HG03571 (cell line): ENCODE measurements at regions not wholly inside any gene's neighbourhood (a gene's known extent, or its start where the extent isn't known, plus 50 kb on each side); places are given as distances from the start of the nearest gene placed in this dataset.
A peak's percentile ranks its signal among the peaks of the same experiment; 100 is the strongest.
"Not testable (repeated sequence)": the region's sequence is repeated elsewhere in the genome, so short reads cannot be mapped to it uniquely, and the experiment has no call there.

Experiments used
- ATAC-seq: cut with Tn5 transposase; IDR thresholded peaks from one replicate; pipeline ENCODE4 v1.9.1; 2021; ENCODE audit not compliant: unreplicated experiment

DNA sequence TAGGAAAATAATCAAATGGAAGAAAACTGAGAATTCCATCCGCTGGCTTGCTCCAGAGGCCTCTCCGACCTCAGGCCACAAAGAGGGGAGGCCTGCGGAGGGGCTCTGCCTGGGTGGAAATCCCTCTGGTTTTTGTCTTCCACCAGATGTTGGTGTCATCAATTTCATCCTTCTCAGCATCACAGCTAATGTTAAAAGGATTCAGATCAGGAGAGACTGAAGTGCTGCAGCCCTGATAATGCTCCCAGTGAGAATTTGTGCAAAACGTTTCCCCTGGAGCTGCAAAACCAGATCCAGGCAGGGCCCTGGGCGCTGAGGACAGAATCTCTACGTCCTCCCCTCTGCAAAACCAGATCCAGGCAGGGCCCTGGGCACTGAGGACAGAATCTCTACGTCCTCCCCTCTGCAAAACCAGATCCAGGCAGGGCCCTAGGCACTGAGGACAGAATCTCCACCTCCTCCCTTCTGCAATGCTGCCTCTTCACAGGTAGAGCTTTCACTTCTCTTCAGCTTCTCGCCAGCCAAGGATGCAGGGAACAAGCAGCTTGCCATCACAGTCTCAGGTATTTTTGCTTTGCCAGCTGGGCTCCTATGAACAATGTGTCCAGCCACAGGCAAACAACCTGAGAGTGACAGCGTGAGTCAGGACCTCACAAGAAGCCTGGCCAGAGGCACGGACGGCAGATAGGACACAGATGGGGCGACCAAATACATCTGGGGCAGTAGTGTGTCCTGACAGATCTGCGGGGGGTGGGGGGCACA, 81.2 kb downstream of the TMEM18 start:
- no peak for ATAC-seq

DNA sequence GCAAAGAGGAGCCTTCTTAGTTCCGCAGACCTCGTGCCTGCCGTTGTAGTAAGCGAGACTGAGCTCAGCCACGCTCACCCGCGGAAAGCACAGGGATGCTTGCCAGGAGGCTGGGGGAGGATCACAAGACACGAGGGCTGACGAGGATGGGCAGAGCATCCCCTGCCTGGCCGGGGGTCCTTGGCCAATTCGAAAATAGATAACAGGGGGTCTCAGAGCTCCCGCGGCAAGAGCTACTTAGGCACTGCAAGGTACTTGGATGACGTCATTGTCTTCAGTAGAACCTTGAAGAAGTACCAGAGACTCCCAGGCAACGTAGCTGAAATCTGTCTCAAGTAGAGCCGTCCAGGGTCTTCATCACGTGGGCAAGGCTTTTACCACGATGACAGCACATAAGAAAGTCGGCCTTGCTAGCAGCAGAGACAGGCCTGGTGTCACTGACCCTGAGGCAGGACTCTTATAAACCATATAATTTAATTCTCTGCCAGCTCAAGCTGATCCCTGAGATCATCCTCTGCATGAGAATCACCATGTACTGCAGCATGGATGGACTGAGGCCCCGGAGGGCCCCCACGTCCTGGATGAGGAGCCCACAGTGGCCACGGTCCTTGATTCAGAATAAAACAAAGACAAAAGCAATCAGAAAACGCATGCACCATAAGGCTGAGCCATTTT, 81.9 kb downstream of the TMEM18 start:
- no peak for ATAC-seq

DNA sequence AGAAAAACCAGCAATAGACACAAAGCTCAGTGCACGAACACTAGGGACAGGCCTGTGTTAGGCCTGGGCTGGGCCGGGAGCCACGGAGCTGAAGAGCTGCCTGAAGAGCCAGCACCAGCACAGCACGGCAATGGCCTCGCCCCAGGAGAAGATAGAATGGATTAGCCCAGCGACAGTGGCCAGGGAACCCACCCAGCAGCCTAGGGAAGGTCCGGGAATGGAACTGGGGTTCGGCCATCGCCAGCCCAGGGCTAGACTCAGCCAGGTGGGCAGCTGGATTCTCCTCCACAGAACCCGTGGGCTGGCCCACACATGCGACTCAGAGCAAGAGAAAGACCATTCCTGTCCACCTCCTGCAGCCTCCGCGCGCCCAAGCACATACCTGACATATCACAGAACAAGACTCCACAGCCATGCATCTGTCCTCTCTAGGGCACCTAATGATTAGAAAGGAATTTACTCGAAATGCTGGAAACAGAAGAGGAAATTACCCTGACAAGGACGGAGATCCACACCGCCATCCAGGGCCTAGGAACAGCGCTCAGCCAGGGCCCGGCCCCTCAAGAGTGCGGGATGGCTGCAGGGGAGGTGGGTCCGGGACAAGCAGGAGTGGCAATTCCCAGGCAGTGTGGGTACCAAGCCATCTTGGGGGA, 82.8 kb downstream of the TMEM18 start:
- ATAC-seq, result no peak

DNA sequence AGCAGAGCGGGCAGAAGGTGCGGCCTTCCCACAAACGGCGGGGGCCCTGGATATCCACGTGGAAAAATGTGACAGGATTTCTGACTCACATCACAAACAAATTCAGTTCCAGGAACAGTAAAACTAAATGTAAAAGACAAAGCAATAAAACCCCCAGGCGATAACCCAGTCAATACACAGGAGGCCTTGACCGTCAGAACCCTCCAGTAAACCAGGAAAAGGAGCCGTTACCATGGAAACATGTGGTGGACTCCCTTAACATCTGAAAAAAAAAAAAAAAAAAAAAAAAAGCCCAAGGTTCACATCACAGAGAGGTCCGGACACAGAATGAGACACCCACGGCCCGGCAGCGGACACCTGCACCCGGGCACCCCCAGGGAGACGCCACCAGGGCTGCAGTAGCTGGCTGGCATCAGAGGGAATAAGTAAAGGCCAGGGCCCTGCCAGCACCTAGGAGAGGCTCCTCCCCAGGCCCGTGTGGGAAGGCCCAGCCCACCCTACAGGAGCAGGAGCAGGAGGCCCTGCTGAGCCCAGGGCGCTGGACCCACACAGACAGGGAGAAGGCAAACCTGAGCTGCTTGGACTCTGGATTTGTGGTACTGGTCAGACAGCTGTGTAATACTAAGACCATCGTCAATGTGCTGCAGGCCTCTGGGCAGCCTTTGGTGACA, 83.7 kb downstream of the TMEM18 start:
- ATAC-seq, result no peak

DNA sequence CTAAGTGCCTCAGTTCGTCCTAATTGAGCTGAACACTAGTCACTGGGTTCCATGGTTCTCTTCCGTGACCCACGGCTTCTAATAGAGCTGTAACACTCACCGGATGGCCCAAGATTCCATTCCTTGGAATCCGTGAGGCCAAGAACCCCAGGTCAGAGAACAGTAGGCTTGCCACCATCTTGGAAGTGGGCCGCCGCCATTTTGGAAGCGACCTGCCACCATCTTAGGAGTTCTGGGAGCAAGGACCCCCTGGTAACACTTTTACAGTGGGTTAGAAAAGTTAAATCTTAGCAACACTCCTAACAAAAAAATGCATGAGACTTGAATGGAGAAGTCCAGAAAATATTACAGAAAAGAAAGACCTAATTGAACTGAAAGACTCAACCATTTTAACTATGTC, 84.5 kb downstream of the TMEM18 start:
- ATAC-seq, result no peak

DNA sequence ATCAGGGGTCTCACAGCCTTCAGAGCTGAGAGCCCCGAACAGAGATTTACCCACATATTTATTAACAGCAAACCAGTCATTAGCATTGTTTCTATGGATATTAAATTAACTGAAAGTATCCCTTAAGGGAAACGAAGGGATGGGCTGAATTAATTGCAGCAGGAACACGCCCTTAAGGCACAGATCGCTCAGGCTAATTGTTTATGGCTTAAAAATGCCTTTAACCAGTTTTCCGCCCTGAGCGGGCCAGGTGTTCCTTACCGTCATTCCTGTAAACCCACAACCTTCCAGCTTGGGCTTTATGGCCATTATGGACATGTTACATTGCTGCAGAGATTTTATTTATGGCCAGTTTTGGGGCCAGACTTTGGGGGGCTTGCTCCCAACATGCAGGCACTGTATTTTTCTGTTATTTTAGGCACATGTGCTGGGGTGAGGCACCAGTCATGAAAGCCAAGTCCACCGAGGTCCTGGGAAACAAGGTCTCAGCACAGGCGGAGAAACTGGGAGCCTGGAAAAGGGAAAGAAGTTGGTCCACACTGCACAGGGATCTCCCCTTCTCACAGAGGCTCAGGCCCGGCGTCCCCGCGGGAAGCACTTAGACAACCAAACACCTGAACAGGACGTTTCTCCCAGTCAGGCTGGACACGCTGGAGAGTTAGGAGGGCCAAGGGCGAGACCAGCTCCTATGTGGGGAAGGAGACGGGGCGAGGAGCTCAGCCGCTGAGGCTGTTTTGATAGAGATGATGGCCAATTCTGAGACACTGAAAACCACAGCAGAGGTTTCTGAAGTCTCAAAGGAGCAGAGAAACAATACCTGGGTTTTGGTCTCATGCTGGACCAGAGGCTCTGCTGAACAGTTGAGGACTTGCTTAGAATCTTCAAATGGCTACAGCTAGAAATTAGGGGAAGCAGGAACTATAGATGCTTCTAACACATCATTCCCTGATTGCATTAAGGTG, 86.7 kb downstream of the TMEM18 start:
- no peak for ATAC-seq

DNA sequence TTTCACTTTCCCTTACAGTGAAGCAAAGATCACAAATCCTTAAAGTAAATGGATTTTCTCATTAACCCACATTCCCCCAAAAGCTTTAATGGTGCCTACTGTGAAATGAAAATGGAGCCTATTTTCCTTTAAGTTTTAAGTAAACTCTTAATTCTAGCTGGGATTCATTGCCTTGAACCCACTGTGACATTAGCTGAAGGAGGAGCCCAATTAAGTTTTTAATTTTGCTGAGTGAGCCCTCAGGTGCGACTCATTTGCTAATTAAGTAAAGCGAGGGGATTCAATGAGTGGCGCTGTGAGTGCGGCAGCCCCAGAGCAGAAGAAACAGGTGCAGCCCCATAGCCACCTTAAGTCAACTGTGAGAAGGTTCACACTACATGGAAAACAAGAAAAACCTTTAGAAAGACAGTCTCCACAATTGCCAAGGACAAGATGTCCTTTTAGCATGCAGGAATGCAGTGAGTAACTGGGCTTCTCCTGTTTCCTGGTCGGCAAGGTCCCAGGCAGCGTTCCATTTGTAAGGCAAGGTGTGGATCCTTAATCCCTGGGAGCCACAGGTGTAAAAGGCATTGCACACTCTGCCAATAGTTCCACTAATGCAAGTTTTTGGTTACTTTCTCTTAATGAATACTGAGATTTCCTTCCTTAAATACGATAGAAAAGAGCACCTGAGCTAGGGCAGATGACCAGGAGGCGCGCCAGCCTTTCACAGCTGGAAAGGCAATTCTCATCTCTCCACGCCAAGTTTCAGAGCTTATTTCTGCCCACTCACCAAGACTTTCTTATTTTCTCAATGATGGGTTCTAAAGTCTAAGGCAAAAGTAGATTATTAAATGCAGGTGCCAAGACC, 87.7 kb downstream of the TMEM18 start:
- no peak for ATAC-seq

DNA sequence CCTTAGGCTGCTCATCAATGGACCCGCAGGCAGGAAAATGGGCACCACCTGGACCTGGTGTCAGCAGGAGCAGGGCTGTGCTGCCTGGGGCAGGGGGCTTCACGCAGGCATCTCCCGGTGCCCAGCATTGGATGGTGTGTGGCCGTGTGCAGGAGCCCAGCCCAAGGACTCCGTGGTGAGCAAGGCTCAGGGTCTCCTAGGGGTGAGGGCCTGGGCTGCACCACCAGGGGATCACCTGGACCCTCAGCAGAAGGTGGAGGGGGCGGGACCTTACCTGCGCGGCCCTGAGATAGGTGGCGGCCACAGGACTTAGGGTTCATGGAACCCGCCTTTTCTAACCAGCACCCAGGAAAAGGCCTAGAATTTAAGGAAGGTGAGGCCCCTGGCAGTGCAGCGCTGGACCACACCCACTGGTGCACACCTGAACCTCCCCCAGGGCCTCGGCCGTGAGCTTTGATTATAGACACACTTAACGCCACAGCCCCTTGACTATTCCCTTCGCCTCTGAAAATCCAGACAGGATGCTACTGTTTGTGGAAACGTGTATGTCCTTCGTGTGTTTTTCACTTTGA, 89.0 kb downstream of the TMEM18 start:
- ATAC-seq, result no peak

DNA sequence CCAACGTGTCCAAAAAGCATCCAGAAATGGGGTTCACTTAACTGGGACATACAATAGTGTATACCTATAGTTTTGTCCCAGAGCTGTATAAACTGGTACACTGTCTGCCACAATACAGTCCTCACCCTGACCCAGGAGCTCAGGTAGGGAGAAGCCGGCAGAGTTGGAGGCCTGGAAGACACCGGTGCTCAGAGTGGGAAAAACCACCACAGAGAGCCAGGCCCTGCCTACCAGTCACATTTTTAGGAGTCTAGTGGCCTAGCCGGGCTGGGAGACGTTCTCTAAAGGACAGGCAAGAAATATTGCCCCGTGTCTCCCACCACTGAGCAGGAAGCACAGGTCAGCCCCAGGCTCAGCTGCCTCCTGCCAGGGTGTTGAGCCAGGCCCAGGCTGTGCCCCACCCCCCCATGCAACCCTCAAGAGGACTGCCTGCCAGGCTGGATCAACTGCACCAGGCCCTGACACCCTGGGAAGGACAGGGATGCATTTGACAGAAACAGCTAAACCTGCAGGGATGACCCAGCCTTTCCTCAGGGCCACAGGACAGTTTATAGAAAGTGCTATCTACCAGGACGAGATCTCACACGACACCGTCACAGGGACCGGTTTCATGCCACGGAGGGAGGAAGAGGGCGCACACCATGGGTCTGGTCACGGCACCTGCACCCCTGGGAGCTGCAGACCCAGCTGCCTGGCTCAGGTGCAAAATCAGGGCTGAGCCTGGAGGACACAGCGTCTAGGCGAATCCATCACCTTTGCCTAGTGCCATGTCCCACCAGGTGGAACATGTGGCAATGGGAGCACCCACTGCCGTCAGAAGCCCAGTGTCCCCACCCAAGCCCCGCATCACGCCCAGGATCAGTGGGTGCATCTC, 89.9 kb downstream of the TMEM18 start:
- ATAC-seq, result no peak

DNA sequence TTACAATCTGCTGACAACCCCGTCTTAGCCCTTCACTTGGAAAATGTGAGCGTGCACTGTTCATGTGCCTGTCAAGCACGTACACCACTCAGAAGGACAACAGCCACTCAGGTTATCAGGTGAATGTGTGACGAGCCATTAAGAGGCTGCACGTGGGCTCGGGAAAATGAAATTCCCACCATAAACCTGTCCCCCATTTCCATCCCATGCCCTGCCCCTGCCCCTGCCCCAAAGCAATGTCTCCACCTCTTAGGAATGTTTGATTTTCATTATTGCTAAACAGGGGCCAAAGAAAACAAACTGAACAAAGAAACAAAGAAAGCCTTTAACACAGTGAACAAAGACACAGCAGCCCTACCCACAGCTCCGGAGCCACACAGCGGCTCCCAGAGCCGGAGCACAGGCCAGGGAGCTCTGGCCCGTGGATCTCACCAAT, 90.5 kb downstream of the TMEM18 start:
- ATAC-seq, result no peak

DNA sequence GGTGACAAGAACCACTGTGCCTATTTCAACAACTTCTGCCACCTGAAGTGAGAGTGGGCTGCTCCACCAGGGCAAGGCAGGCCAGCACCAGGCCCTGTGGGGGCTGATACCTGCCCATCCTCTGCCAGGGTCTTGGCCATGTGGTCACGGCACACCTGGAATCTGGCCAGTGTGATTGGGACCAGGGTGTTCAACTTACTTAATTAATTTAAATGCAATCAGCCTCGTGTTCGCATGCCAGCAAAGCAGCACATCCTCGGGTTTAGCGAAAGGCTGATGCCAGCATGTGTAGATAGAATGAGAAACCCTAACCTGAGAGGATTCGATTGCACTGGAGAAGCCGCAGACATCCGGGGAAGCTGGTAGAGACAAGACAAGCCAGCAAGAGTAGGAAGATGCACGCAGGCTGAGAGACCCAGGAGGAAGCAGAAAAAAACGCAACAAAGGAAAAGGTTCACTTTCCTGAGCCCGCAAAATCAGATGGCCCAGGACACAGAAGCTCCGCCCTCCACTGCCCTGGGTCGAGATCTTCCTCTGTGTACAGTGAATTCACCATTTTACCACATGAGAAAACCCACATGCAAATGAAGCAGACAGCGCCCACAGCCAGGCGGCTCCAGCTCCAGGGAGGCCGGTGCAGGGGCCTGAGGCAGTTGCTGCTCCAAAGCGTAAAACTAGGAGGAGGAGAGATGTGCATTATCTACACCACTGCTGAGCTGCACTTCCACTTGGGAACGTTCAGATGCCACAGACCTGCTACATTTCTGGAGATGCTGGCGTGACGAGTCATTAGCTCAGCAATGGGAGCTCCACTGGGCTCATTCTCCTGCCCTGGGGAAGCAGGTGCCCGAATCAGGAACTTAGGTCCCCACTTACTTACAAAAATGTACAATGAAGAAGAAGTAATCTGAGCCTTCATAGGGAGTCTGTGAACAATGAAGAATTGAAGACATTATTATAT, 92.1 kb downstream of the TMEM18 start:
- ATAC-seq, result peak; percentile 93

DNA sequence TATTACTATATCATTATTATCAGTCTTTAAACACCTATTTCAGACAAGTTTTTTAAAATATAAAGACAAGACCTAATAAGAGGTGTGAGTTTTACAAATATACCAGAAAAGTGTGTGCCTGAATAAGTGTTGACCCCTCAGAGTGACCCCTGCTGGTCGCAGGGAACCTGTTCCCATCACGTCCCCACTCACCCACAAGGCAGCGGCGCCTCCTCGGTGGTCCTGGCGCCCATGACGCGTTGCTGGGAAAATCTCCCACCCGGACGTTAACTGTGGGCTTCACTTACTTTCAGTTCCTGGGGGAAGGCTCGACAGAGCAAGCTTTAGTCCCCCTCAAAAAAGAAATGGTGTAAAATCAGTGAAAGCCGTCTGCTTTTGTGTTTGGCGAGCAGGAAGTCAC, 93.5 kb downstream of the TMEM18 start:
- no peak for ATAC-seq

DNA sequence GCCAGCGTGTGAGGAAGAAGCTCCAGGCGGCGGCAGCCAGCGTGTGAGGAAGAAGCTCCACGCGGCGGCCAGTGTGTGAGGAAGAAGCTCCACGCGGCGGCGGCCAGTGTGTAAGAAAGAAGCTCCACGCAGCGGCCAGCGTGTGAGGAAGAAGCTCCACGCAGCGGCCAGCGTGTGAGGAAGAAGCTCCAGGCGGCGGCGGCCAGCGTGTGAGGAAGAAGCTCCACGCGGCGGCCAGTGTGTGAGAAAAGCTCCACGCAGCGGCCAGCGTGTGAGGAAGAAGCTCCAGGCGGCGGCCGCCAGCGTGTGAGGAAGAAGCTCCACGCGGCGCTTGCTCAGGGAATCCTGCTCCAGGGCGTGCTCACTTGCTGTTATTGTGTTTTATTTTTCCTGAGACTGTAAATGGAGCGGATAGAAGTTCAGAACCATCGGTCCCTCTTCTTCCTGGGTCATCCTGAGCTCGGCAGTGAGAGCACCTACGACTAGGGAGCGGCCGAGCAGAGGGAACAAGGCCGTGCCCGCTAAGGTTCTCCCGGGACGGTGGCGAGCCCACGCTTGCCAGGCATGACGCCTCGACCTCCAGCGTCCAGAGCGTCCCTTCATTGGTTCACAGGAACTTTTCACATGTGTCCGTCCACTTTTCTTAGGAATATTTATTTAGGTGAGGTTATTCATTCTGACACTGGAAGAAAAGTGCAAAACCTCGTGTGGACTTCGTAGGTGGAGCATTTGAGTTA, 94.2 kb downstream of the TMEM18 start:
- no peak for ATAC-seq

DNA sequence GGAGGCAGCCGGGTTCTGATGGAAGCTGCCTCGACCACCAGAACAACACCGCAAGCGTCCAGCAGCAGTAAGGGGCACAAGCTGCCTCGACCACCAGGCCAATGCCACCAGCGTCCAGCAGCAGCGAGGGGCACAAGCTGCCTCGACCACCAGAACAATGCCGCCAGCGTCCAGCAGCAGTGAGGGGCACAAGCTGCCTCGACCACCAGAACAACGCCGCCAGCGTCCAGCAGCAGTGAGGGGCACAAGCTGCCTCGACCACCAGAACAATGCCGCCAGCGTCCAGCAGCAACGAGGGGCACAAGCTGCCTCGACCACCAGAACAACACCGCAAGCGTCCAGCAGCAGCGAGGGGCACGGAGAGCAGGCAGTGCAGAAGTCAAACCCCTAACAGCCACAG, 94.9 kb downstream of the TMEM18 start:
- ATAC-seq, result not testable (repeated sequence)

DNA sequence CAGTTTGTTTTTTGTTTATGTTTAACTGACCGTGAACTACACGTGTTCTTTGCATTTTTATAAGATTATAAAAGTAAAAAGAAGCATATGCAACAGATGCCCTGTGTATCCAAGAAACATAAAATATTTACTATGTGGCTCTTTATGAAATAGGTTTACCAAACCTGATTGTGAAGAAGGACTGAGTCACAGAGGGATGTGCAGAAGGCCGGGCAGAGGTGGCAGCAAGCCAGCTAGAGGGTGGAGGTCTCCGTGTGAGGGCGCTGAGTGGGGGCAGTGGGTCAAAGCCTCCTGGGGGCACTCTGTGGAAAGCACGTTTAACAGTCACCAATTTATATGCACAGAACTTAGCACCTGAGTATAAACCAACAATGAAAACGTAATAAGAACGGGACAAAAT, 97.2 kb downstream of the TMEM18 start:
- no peak for ATAC-seq

DNA sequence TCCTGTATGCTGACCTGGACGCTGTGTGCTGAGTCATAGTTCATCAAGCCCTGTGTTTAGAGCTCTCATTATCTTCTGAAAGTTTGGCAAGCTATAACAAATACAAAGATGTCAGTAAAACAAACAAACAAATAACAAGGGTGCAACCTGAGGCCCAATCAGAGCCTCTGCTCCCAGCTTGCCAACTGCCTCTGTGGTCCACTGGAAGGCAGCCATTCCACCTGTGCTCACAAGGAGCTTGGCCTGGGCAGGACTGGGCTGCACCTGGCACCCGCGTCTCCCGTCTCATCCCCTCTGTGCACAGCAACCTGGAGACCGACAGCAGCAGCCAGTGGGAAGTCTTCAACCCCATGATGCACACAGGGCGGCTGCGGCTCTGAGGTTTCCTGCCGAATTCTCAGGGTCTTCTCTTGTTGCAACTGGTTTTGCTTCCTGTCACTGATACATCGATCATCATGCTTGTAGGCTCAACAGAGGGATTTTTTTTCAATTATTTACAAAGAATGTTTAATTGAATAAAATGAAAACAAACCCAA, 97.8 kb downstream of the TMEM18 start:
- ATAC-seq, result no peak
